IMR-90 (cell line): ENCODE measurements at regions not wholly inside any gene's neighbourhood (a gene's known extent, or its start where the extent isn't known, plus 50 kb on each side); places are given as distances from the start of the nearest gene placed in this dataset.

Source experiments
- CEBPB ChIP-seq: IDR thresholded peaks from 2 replicates; pipeline ENCODE4 v1.6.1; 2012; ENCODE audit warnings: low read depth, low read length, improper control_type of control experiment
- CHD1 ChIP-seq: IDR thresholded peaks from 2 replicates; pipeline ENCODE4 v1.6.1; 2012; ENCODE audit warnings: low read depth, low read length, improper control_type of control experiment
- FOS ChIP-seq: fragments of 150-350 bp; IDR thresholded peaks from 2 replicates; pipeline ENCODE4 v1.6.1; 2016; ENCODE audit warnings: low read depth, low read length
- MAFK ChIP-seq: IDR thresholded peaks from 2 replicates; pipeline ENCODE4 v1.6.1; 2012; ENCODE audit warnings: low read depth, low read length, improper control_type of control experiment
- NFE2L2 ChIP-seq: fragments of 150-350 bp; IDR thresholded peaks from 2 replicates; pipeline ENCODE4 v1.6.1; 2016; ENCODE audit warnings: low read depth, mild to moderate bottlenecking, low read length
- POLR2A ChIP-seq: IDR thresholded peaks from 2 replicates; pipeline ENCODE4 v1.6.1; 2012; ENCODE audit warnings: mild to moderate bottlenecking, low read depth, low read length
- RAD21 ChIP-seq: IDR thresholded peaks from 2 replicates; pipeline ENCODE4 v1.6.1; 2012; ENCODE audit warnings: low read length, improper control_type of control experiment
- RFX5 ChIP-seq: IDR thresholded peaks from 2 replicates; pipeline ENCODE4 v1.8.0; 2012; ENCODE audit warnings: low read depth, mild to moderate bottlenecking, low read length, moderate library complexity
- TF ChIP-seq, protein P1 (sequence below): conservative IDR thresholded peaks from 2 replicates; pipeline ENCODE4 v1.5.1; 2012; ENCODE audit warnings: mild to moderate bottlenecking, low read depth, low read length, improper control_type of control experiment
- TF ChIP-seq, protein P2 (sequence below): fragments of 150-350 bp; IDR thresholded peaks from 2 replicates; pipeline ENCODE4 v1.6.1; 2016; ENCODE audit warnings: low read depth, mild to moderate bottlenecking, low read length, moderate library complexity, borderline replicate concordance

DNA sequence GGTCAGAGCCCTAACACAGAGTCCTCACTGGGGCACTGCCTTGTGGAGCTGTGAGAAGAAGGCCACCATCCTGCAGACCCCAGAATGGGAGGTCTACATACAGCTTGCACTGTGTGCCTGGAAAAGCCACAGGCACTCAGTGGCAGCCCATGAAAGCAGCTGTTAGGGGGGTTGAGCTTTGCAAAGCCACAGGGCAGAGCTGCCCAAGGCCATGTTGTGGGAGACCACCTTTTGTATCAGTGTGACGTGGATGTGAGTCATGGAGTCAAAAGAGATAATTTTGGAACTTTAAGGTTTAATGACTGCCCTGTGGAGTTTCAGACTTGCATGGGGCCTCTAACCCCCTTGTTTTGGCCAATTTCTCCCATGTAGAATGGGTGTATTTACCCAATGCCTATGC, 52.9 kb upstream of the TPRG1 start:
- TF ChIP-seq POLR2A (no peak), RFX5 (no peak), NFE2L2 (no peak), CHD1 (no peak), RAD21 (no peak), CEBPB (no peak), MAFK (no peak), FOS (no peak)
- TF ChIP-seq, protein P1, sequence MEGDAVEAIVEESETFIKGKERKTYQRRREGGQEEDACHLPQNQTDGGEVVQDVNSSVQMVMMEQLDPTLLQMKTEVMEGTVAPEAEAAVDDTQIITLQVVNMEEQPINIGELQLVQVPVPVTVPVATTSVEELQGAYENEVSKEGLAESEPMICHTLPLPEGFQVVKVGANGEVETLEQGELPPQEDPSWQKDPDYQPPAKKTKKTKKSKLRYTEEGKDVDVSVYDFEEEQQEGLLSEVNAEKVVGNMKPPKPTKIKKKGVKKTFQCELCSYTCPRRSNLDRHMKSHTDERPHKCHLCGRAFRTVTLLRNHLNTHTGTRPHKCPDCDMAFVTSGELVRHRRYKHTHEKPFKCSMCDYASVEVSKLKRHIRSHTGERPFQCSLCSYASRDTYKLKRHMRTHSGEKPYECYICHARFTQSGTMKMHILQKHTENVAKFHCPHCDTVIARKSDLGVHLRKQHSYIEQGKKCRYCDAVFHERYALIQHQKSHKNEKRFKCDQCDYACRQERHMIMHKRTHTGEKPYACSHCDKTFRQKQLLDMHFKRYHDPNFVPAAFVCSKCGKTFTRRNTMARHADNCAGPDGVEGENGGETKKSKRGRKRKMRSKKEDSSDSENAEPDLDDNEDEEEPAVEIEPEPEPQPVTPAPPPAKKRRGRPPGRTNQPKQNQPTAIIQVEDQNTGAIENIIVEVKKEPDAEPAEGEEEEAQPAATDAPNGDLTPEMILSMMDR = no peak
- TF ChIP-seq, protein P2, sequence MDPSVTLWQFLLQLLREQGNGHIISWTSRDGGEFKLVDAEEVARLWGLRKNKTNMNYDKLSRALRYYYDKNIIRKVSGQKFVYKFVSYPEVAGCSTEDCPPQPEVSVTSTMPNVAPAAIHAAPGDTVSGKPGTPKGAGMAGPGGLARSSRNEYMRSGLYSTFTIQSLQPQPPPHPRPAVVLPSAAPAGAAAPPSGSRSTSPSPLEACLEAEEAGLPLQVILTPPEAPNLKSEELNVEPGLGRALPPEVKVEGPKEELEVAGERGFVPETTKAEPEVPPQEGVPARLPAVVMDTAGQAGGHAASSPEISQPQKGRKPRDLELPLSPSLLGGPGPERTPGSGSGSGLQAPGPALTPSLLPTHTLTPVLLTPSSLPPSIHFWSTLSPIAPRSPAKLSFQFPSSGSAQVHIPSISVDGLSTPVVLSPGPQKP = no peak
